Trophoblast cell (in vitro differentiated cells and primary cell): ENCODE measurements at regions not wholly inside any gene's neighbourhood (a gene's known extent, or its start where the extent isn't known, plus 50 kb on each side); places are given as distances from the start of the nearest gene placed in this dataset.

Experiments used
- DNase-seq, 2 donors: peaks; one replicate each; pipeline ENCODE4 v3.0.0-alpha.2; 2016
- H2AFZ ChIP-seq: 2 replicates; pipeline ENCODE4 v1.6.1; 2013; ENCODE audit warnings: low read length, moderate library complexity, mild to moderate bottlenecking; ENCODE audit not compliant: insufficient read depth, poor library complexity
- H2AK5ac ChIP-seq: 2 replicates; pipeline ENCODE4 v1.6.1; 2013; ENCODE audit warnings: mild to moderate bottlenecking, low read length
- H2BK120ac ChIP-seq: 2 replicates; pipeline ENCODE4 v1.6.1; 2013; ENCODE audit warnings: low read length, mild to moderate bottlenecking, moderate library complexity; ENCODE audit not compliant: insufficient read depth, poor library complexity
- H2BK12ac ChIP-seq: 2 replicates; pipeline ENCODE4 v1.6.1; 2013; ENCODE audit warnings: mild to moderate bottlenecking, low read length, moderate library complexity
- H2BK5ac ChIP-seq: 2 replicates; pipeline ENCODE4 v1.6.1; 2013; ENCODE audit warnings: low read length, low read depth, moderate library complexity, mild to moderate bottlenecking; ENCODE audit not compliant: poor library complexity
- H3K14ac ChIP-seq: 2 replicates; pipeline ENCODE4 v1.6.1; 2013; ENCODE audit warnings: mild to moderate bottlenecking, low read length
- H3K18ac ChIP-seq: 2 replicates; pipeline ENCODE4 v1.6.1; 2013; ENCODE audit warnings: mild to moderate bottlenecking, low read length
- H3K23ac ChIP-seq: 2 replicates; pipeline ENCODE4 v1.6.1; 2013; ENCODE audit warnings: low read length
- H3K27ac ChIP-seq: 2 replicates; pipeline ENCODE4 v1.5.1; 2013; ENCODE audit warnings: low read depth, mild to moderate bottlenecking, inconsistent platforms, low read length, moderate library complexity
- H3K27me3 ChIP-seq: 2 replicates; pipeline ENCODE4 v1.6.1; 2013; ENCODE audit warnings: inconsistent platforms, mild to moderate bottlenecking, low read length, moderate library complexity; ENCODE audit not compliant: insufficient read depth
- H3K36me3 ChIP-seq, 2 experiments: 1 replicate in 1 of 2; 2 replicates in 1 of 2; pipeline ENCODE4 v1.6.1; 2013; ENCODE audit warnings: low read length in 2 of 2, mild to moderate bottlenecking in 2 of 2, moderate library complexity in 1 of 2; ENCODE audit not compliant: insufficient read depth in 2 of 2, control insufficient read depth in 1 of 2
- H3K4ac ChIP-seq: 2 replicates; pipeline ENCODE4 v1.6.1; 2013; ENCODE audit warnings: low read depth, mild to moderate bottlenecking, low read length, moderate library complexity
- H3K4me1 ChIP-seq, 2 experiments: 1 replicate in 1 of 2; 2 replicates in 1 of 2; pipeline ENCODE4 v1.6.1; 2013; ENCODE audit warnings: low read length in 2 of 2, mild to moderate bottlenecking in 2 of 2, moderate library complexity in 1 of 2; ENCODE audit not compliant: insufficient read depth in 2 of 2, control insufficient read depth in 1 of 2
- H3K4me2 ChIP-seq: 2 replicates; pipeline ENCODE4 v1.6.1; 2013; ENCODE audit warnings: inconsistent platforms, mild to moderate bottlenecking, low read length, moderate library complexity
- H3K4me3 ChIP-seq: 2 replicates; pipeline ENCODE4 v1.5.1; 2013; ENCODE audit warnings: mild to moderate bottlenecking, low read depth, low read length, inconsistent platforms
- H3K79me1 ChIP-seq: one replicate; pipeline ENCODE4 v1.6.1; 2013; ENCODE audit warnings: low read length
- H3K79me2 ChIP-seq: 2 replicates; pipeline ENCODE4 v1.6.1; 2013; ENCODE audit warnings: low read length, mild to moderate bottlenecking; ENCODE audit not compliant: control insufficient read depth, insufficient read depth, poor library complexity
- H3K9ac ChIP-seq: 2 replicates; pipeline ENCODE4 v1.6.1; 2013; ENCODE audit warnings: mild to moderate bottlenecking, low read length
- H3K9me3 ChIP-seq: 2 replicates; pipeline ENCODE4 v1.6.1; 2013; ENCODE audit warnings: low read depth, mild to moderate bottlenecking, control low read depth, inconsistent platforms, low read length; ENCODE audit not compliant: insufficient read depth
- H4K12ac ChIP-seq: 2 replicates; pipeline ENCODE4 v1.6.1; 2013; ENCODE audit warnings: low read depth, mild to moderate bottlenecking, low read length, moderate library complexity
- H4K8ac ChIP-seq: 2 replicates; pipeline ENCODE4 v1.6.1; 2013; ENCODE audit warnings: low read depth, mild to moderate bottlenecking, low read length, moderate library complexity
- H4K91ac ChIP-seq: one replicate; pipeline ENCODE4 v1.6.1; 2013; ENCODE audit warnings: low read depth, mild to moderate bottlenecking, low read length, moderate library complexity
- WGBS: extraction: QIAGEN DNeasy Blood & Tissue Kit; methylation state at CpG from one replicate; pipeline ENCODE4 v1.1.7; 2013; ENCODE audit warnings: missing lambda C conversion rate; ENCODE audit not compliant: insufficient read length, insufficient coverage; ENCODE audit errors: extremely low coverage; 5-methylcytosine and 5-hydroxymethylcytosine counted together

DNA sequence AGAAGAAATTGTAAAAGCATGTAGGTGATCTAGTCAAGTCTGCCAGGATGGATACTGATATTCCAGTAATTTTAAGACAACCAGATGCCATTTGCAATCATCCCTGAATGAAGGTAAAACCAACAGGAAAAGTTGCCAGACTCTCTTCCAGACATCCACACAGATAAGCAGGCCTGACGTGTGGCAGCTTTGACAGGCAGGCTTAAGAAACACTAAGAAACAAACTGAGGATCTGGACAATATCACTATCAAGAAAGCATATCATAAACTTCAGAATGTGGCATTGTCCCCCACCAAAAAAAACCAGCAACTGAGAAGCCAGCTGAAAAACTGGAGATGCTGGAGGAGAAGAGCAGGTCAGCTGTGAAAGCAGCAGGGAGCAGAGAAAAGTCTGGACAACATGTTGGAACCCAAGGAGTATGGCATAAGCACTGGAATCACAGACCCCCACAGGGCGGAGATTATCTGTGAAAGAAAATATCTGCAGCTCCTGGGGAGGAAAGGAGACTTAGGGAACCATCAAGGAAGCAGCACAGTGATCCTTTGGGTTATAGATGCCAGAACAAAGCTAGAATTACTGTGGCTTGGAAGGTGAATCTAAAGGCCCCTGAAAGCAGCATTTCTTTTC is 307.0 kb downstream of the CWC27 start:
- Histone ChIP-seq H4K12ac (peak overlapping the region; percentile 71), H2BK12ac (peak overlapping the region; percentile 45), H2BK120ac (peak overlapping the region; percentile 98), H3K14ac (peak overlapping the region; percentile 83), H3K4me1 (peaks cover 2 to 25% of the 10 kb centered on the region in 2 experiments), H2AFZ (no peak overlapping the region), H3K36me3 (no peaks in the 10 kb centered on the region), H3K27ac (peak overlapping the region; percentile 97), H3K23ac (no peak overlapping the region), H2BK5ac (peak overlapping the region; percentile 100), H3K79me2 (peaks cover 8% of the 10 kb centered on the region), H3K4ac (peak overlapping the region; percentile 17), H3K9ac (no peak overlapping the region), H3K27me3 (no peaks in the 10 kb centered on the region), H3K4me3 (no peak overlapping the region), H4K91ac (peak overlapping the region; percentile 99), H3K4me2 (no peak overlapping the region), H3K9me3 (no peaks in the 10 kb centered on the region), H2AK5ac (peak overlapping the region; percentile 38), H4K8ac (peak overlapping the region; percentile 91), H3K18ac (no peak overlapping the region), H3K79me1 (peaks cover 61% of the 10 kb centered on the region)
- no peak for DNase-seq
- no CpG with 5 or more reads among the region's 2 CpGs for WGBS

DNA sequence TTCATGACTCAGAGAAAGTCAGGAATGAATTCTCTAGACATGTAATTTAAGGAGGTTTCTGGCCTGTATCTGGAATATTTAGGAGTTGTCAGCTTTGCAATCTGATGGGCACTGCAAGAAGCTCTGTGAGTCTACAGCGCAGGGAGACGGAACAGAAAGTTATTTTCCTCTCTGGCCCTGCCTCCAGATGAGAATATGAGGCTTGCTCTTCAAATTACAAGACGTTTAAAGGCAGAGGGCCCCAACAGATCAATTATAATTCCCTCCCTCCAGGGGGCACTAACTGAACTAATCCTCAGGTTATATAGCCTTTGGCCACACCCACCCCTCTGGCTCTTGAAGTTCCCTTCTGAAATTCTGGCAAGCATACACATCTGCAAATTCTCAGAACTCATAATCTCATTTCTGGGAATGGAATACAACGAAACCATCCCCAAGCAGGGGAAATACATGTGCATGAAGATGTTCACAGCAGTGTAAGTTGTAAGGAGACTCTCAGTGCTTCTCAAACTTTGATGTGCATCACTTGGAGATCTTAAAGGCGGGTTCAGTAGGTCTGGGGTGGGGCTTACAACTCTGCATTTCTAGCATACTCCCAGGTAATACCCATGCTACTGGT is 307.6 kb downstream of the CWC27 start:
- Histone ChIP-seq H3K4me1 (peaks cover 2 to 26% of the 10 kb centered on the region in 2 experiments), H3K9ac (no peak overlapping the region), H3K79me1 (peaks cover 57% of the 10 kb centered on the region), H4K91ac (peak overlapping the region; percentile 99), H3K4me3 (no peak overlapping the region), H3K27me3 (no peaks in the 10 kb centered on the region), H4K12ac (no peak overlapping the region), H3K23ac (no peak overlapping the region), H4K8ac (peak overlapping the region; percentile 38), H3K36me3 (no peaks in the 10 kb centered on the region), H2AFZ (no peak overlapping the region), H2BK120ac (peak overlapping the region; percentile 98), H2BK5ac (peak overlapping the region; percentile 100), H2AK5ac (peak overlapping the region; percentile 6), H3K27ac (peak overlapping the region; percentile 97), H3K14ac (peak overlapping the region; percentile 52), H3K4ac (no peak overlapping the region), H2BK12ac (no peak overlapping the region), H3K18ac (no peak overlapping the region), H3K4me2 (peak overlapping the region; percentile 25), H3K79me2 (peaks cover 8% of the 10 kb centered on the region), H3K9me3 (no peaks in the 10 kb centered on the region)
- peak; percentile 20 to 34 for DNase-seq
- no CpG with 5 or more reads among the region's 5 CpGs for WGBS

DNA sequence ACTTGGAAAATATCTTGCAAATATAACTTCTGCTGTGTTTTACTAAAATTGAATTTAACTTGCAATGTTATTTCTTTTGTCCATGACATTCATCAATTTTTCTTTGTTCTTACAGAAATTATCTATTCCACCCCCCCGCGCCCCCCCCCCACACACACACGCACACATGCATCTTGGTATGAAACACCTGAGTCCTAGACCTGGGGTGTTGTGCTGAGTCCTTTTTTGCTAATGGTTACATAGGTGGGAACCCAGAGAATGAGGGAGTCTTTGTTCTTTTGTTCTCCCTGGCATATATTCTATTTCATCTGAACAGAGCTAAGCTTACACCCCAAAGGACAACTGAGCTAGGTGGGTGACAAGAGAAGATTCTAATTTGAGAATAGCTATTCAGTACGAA is 308.9 kb downstream of the CWC27 start:
- Histone ChIP-seq H3K4me2 (no peak overlapping the region), H3K4me3 (no peak overlapping the region), H3K27ac (peak overlapping the region; percentile 96), H3K4me1 (peaks cover 2 to 23% of the 10 kb centered on the region in 2 experiments), H3K18ac (no peak overlapping the region), H3K9ac (no peak overlapping the region), H2AK5ac (no peak overlapping the region), H2BK120ac (peak overlapping the region; percentile 52), H3K23ac (no peak overlapping the region), H4K91ac (peak overlapping the region; percentile 91), H4K8ac (no peak overlapping the region), H3K14ac (peak overlapping the region; percentile 35), H2BK5ac (peak overlapping the region; percentile 61), H3K79me2 (peaks cover 8% of the 10 kb centered on the region), H3K4ac (peak overlapping the region; percentile 15), H2AFZ (no peak overlapping the region), H3K79me1 (peaks cover 48% of the 10 kb centered on the region), H4K12ac (no peak overlapping the region), H2BK12ac (no peak overlapping the region), H3K9me3 (no peaks in the 10 kb centered on the region), H3K36me3 (no peaks in the 10 kb centered on the region), H3K27me3 (no peaks in the 10 kb centered on the region)
- no peak for DNase-seq
- WGBS = no CpG with 5 or more reads among the region's 4 CpGs

DNA sequence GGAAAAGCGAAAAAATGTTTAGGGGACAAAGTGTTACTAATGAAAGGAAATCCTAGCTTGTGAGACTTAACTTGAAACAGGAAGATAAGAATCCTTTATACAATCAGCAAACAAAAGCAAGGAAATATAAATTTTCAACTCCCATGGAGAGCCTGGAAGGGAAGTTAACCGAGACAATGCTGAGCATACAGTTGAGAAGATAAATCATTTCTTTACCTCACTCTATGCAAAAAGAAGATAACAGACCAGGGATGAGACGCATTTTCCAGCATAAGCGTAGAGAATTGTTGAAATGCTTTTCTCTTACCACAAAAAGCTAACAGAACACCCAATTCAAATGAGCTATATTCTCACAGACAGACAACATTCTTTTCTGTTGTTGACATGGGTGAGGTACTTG is 309.6 kb downstream of the CWC27 start:
- Histone ChIP-seq H2BK5ac (peak overlapping the region; percentile 98), H2BK12ac (no peak overlapping the region), H3K36me3 (no peaks in the 10 kb centered on the region), H3K4me2 (no peak overlapping the region), H3K18ac (no peak overlapping the region), H3K9ac (no peak overlapping the region), H2AFZ (no peak overlapping the region), H3K4ac (no peak overlapping the region), H4K91ac (peak overlapping the region; percentile 98), H3K9me3 (no peaks in the 10 kb centered on the region), H3K27ac (peak overlapping the region; percentile 96), H4K8ac (no peak overlapping the region), H3K4me3 (no peak overlapping the region), H3K79me1 (peaks cover 48% of the 10 kb centered on the region), H3K27me3 (no peaks in the 10 kb centered on the region), H3K23ac (no peak overlapping the region), H2AK5ac (peak overlapping the region; percentile 93), H3K4me1 (peaks cover 2 to 20% of the 10 kb centered on the region in 2 experiments), H2BK120ac (peak overlapping the region; percentile 98), H4K12ac (no peak overlapping the region), H3K79me2 (peaks cover 8% of the 10 kb centered on the region), H3K14ac (no peak overlapping the region)
- peak; percentile 7 to 69 for DNase-seq
- WGBS = no CpG with 5 or more reads among the region's 4 CpGs
